GM12892 (cell line): ENCODE measurements at regions not wholly inside any gene's neighbourhood (a gene's known extent, or its start where the extent isn't known, plus 50 kb on each side); places are given as distances from the start of the nearest gene placed in this dataset.

ENCODE experiments used
- POLR2A ChIP-seq: IDR thresholded peaks from 2 replicates; pipeline ENCODE4 v1.6.1; 2011; ENCODE audit warnings: low read depth, low read length, control low read depth
- POLR2AphosphoS5 ChIP-seq: IDR thresholded peaks from 2 replicates; pipeline ENCODE4 v1.6.1; 2011; ENCODE audit warnings: low read depth, low read length, control low read depth
- TAF1 ChIP-seq: IDR thresholded peaks from 2 replicates; pipeline ENCODE4 v1.6.1; 2011; ENCODE audit warnings: low read depth, mild to moderate bottlenecking, control low read depth, low read length, borderline replicate concordance

- TF ChIP-seq TAF1 = no peak
- no peak for TF ChIP-seq POLR2A
- no peak for TF ChIP-seq POLR2AphosphoS5
These were observed 321.4 kb upstream of the ACVR2A start for GRCh38 chr2:147523415-147523814.
